Heart left ventricle (tissue), 16 donors: ENCODE measurements at regions not wholly inside any gene's neighbourhood (a gene's known extent, or its start where the extent isn't known, plus 50 kb on each side); places are given as distances from the start of the nearest gene placed in this dataset.

ENCODE experiments used
- ATAC-seq, 4 donors: fragments of 200-7000 bp; cut with Tn5 transposase; one replicate each; pipeline ENCODE4 v1.9.1; 2020 to 2022; ENCODE audit warnings: moderate library complexity in 4 of 4, mild to moderate bottlenecking in 3 of 4, moderate number of reproducible peaks in 1 of 4
- DNase-seq, 5 donors: peaks; one replicate each; pipeline ENCODE4 v3.0.0-alpha.2; 2020
- H3K27ac ChIP-seq, 12 donors: fragments of 200-600 bp; sonication (generic) in 4 of 12; one replicate each; pipeline versions ENCODE4 v1.5.0 to v1.8.0; 2016 to 2022; ENCODE audit warnings: mild to moderate bottlenecking in 2 of 12
- H3K27me3 ChIP-seq, 9 donors: fragments of 200-600 bp; sonication (generic) in 2 of 9; one replicate each; pipeline versions ENCODE4 v1.5.1 to v1.8.0; 2016 to 2022; ENCODE audit warnings: mild to moderate bottlenecking in 3 of 9
- H3K36me3 ChIP-seq, 9 donors: fragments of 200-600 bp; sonication (generic) in 2 of 9; one replicate each; pipeline versions ENCODE4 v1.5.0 to v1.8.0; 2018 to 2022; ENCODE audit warnings: mild to moderate bottlenecking in 2 of 9
- H3K4me1 ChIP-seq, 12 donors: fragments of 200-600 bp; sonication (generic) in 4 of 12; one replicate each; pipeline versions ENCODE4 v1.5.0 to v1.8.0; 2016 to 2022; ENCODE audit warnings: mild to moderate bottlenecking in 3 of 12
- H3K4me3 ChIP-seq, 12 donors: fragments of 200-600 bp; sonication (generic) in 4 of 12; one replicate each; pipeline versions ENCODE4 v1.5.0 to v1.8.0; 2017 to 2022; ENCODE audit warnings: mild to moderate bottlenecking in 9 of 12, moderate library complexity in 4 of 12
- H3K9me3 ChIP-seq, 12 donors: fragments of 200-600 bp; sonication (generic) in 4 of 12; one replicate each; pipeline versions ENCODE4 v1.5.0 to v1.8.0; 2016 to 2022; ENCODE audit warnings: mild to moderate bottlenecking in 1 of 12
- CTCF ChIP-seq, 12 donors: fragments of 200-600 bp; sonication (generic) in 4 of 12; IDR thresholded peaks; one replicate each; pipeline versions ENCODE4 v1.5.0 to v1.8.0; 2018 to 2022; ENCODE audit warnings: antibody characterized with exemption in 12 of 12, mild to moderate bottlenecking in 5 of 12
- POLR2A ChIP-seq, 2 donors: fragments of 450-650 bp; IDR thresholded peaks; one replicate each; pipeline ENCODE4 v1.6.1; 2017; ENCODE audit warnings: antibody characterized with exemption in 2 of 2, mild to moderate bottlenecking in 2 of 2, moderate library complexity in 2 of 2
- WGBS, 4 donors: extraction: QIAGEN DNeasy Blood & Tissue Kit in 2 of 4; methylation state at CpG; one replicate each; pipeline versions ENCODE4 v1.1.5 to v1.1.7; 2013 to 2018; 5-methylcytosine and 5-hydroxymethylcytosine counted together
- intact Hi-C, 10 donors: fragments of 100-400 bp; cut with DNase I; formaldehyde crosslinking; loops; one replicate each; pipeline versions ENCODE4 v1.11.1 to v1.14.2; 2022
- donor health status: ischemic (EF 13 %, LVEDD 7.1; RV severe dilation, severe dysfunction).
- donor health status: healthy with polysubstance abuse.
- donor health status: DM: no; HTN: yes; CAD: no.
- donor health status: DM: no; HTN: no; CAD: no.
- donor health status: ischemic (EF 25% LVEDD 6.9; RV normal size, moderate dysfunction).
- donor health status: ischemic (EF 25% LVEDD 5.7; RV mildly dilated, moderate dysfunction).
- donor health status: healthy.
- donor health status: DM: yes; HTN: yes; CAD: no.
- donor health status: ischemic (EF 35%, LVEDD 5.7; RV mildly dilated, moderate dysfunction).
- donor health status: nonischemic (EF 11% LVEDD 7.7; RV severe dilation, severe dysfunction).
- donor health status: DM: yes; HTN: yes; CAD: no.
- donor health status: PGD.
- donor health status: ischemic (EF 29% LVEDD 5.4; RV normal size, mild dysfunction).
- donor health status: nonischemic (EF 23%, LVEDD 6.1; RV moderate dilation, normal function).

- H3K36me3 ChIP-seq = no peaks in the 10 kb centered on the region
- intact Hi-C loops = loop anchor here in 1 of 10 donors (10.0 kb wide), 1 partner anchor 342 kb away; no protein-coding TSS in a partner anchor
- 50 to 56% (median 53%) methylated on average over 2 of the region's 2 CpGs for WGBS, 4 donors
- H3K9me3 ChIP-seq = no peaks in the 10 kb centered on the region
- TF ChIP-seq POLR2A (IDR thresholded peaks at IDR 0.05) (no peak), CTCF (IDR thresholded peaks at IDR 0.05) (no peak)
- no peaks in the 10 kb centered on the region for H3K27me3 ChIP-seq
- DNase-seq (peak in 1 of 5 donors; percentile 23), ATAC-seq (no peak)
- H3K4me3 ChIP-seq = no peak overlapping the region
- peaks cover 0 to 14% (median 9%) of the 10 kb centered on the region in 12 donors for H3K4me1 ChIP-seq
- no peak overlapping the region for H3K27ac ChIP-seq
Measured at GRCh38 chr9:75826314-75826713, 64.2 kb upstream of the PCSK5 start.

DNA sequence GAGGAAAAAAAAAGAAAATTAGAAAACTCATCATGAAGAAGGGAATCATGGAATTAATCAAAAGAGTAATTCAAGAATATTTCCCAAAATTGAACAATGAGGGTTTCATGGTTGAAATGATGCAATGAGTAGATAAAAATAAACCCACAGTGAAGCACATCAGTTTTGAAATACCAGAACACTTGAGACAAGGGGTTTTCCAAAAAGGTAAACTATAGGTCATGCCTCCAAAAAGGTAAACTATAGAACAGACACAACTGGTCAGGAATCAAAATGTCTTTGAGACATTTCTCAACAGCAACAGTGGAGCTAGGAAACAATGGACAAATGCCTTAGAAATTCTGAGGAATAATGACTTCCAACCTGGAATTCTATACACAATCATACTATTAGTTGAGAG lies 60.2 kb upstream of the PCSK5 start:
- TF ChIP-seq CTCF (IDR thresholded peaks at IDR 0.05) (no peak), POLR2A (IDR thresholded peaks at IDR 0.05) (no peak)
- Histone ChIP-seq H3K27me3 (no peaks in the 10 kb centered on the region), H3K9me3 (peaks cover 0 to 6% (median 0%) of the 10 kb centered on the region in 12 donors), H3K4me1 (peaks cover 0 to 8% (median 2%) of the 10 kb centered on the region in 12 donors), H3K27ac (no peak overlapping the region), H3K4me3 (no peak overlapping the region), H3K36me3 (no peaks in the 10 kb centered on the region)
- intact Hi-C loops = loop anchor here in 1 of 10 donors (10.0 kb wide), 1 partner anchor 136 kb away; no protein-coding TSS in a partner anchor
- no peak for ATAC-seq
- DNase-seq = no peak

GRCh38 chr9:75833778-75834177 lies 56.7 kb upstream of the PCSK5 start:
- DNase-seq = no peak
- H3K9me3 ChIP-seq = peaks cover 0 to 6% (median 0%) of the 10 kb centered on the region in 12 donors
- intact Hi-C loops = loop anchor here in 1 of 10 donors (10.0 kb wide), 1 partner anchor 139 kb away; no protein-coding TSS in a partner anchor
- ATAC-seq = peak in 1 of 4 donors; percentile 51
- no peaks in the 10 kb centered on the region for H3K27me3 ChIP-seq
- H3K27ac ChIP-seq = no peak overlapping the region
- TF ChIP-seq POLR2A (IDR thresholded peaks at IDR 0.05) = no peak
- H3K36me3 ChIP-seq = no peaks in the 10 kb centered on the region
- H3K4me3 ChIP-seq = no peak overlapping the region
- H3K4me1 ChIP-seq = peaks cover 0 to 4% (median 0%) of the 10 kb centered on the region in 12 donors

GRCh38 chr9:75834878-75835277 lies 55.6 kb upstream of the PCSK5 start:
- no peaks in the 10 kb centered on the region for H3K27me3 ChIP-seq
- H3K4me1 ChIP-seq = peaks cover 0 to 4% (median 0%) of the 10 kb centered on the region in 12 donors
- TF ChIP-seq POLR2A (IDR thresholded peaks at IDR 0.05) = no peak
- no peak for TF ChIP-seq CTCF (IDR thresholded peaks at IDR 0.05)
- DNase-seq (no peak), ATAC-seq (no peak)
- H3K36me3 ChIP-seq = no peaks in the 10 kb centered on the region
- peaks cover 0 to 6% (median 0%) of the 10 kb centered on the region in 12 donors for H3K9me3 ChIP-seq
- intact Hi-C loops = loop anchor here in 1 of 10 donors (10.0 kb wide), 1 partner anchor 140 kb away; no protein-coding TSS in a partner anchor
- H3K27ac ChIP-seq = peak overlapping the region in 4 of 12 donors; percentile 10 to 43 (median 22)
- H3K4me3 ChIP-seq = no peak overlapping the region
- 76 to 90% (median 82%) methylated on average over 2 of the region's 2 CpGs for WGBS, 4 donors
